Body of pancreas (tissue), 4 donors: ENCODE measurements at regions not wholly inside any gene's neighbourhood (a gene's known extent, or its start where the extent isn't known, plus 50 kb on each side); places are given as distances from the start of the nearest gene placed in this dataset.

Experiments used
- CTCF ChIP-seq, 7 experiments: fragments of 450-650 bp in 4 of 7; fragments of 200-600 bp in 3 of 7; sonication (generic) in 3 of 7; IDR thresholded peaks; one replicate each; pipeline ENCODE4 v1.5.1; 2016 to 2019; ENCODE audit warnings: antibody characterized with exemption in 7 of 7
- POLR2A ChIP-seq, 3 donors: fragments of 450-650 bp; IDR thresholded peaks; one replicate each; pipeline ENCODE4 v1.6.1; 2016; ENCODE audit warnings: antibody characterized with exemption in 3 of 3, mild to moderate bottlenecking in 2 of 3

GRCh38 chr12:125408718-125409117 lies 343.5 kb downstream of the AACS start:
- TF ChIP-seq POLR2A (IDR thresholded peaks at IDR 0.05) (no peak), CTCF (IDR thresholded peaks at IDR 0.05) (no peak)
